ENCODE measurements at regions not wholly inside any gene's neighbourhood (a gene's known extent, or its start where the extent isn't known, plus 50 kb on each side); places are given as distances from the start of the nearest gene placed in this dataset.

GRCh38 chr3:95901948-95902347 is 912.4 kb upstream of the EPHA6 start:
- no peaks in the 10 kb centered on the region for H3K9me3 ChIP-seq (ENCODE audit: severe bottlenecking)
- DNase-seq: no peak

GRCh38 chr3:95905182-95905581 is 909.2 kb upstream of the EPHA6 start:
- Histone ChIP-seq H3K36me3 (no peaks in the 10 kb centered on the region), H3K4me3 (ENCODE audit: low read depth, low read length) (no peak overlapping the region), H3K27me3 (ENCODE audit: insufficient read depth, low read depth, severe bottlenecking) (peaks cover 2% of the 10 kb centered on the region), H3K27ac (no peak overlapping the region), H3K9me3 (ENCODE audit: severe bottlenecking) (no peaks in the 10 kb centered on the region)
- TF ChIP-seq CTCF (IDR thresholded peaks at IDR 0.05; ENCODE audit: low read depth, low read length): no peak
- DNase-seq: no peak

More at GRCh38 chr3:95901948-95902347, 912.4 kb upstream of the EPHA6 start:
- peaks cover 5% of the 10 kb centered on the region for H3K27me3 ChIP-seq (ENCODE audit: insufficient read depth, low read depth, severe bottlenecking)
- no peaks in the 10 kb centered on the region for H3K36me3 ChIP-seq
- H3K4me3 ChIP-seq (ENCODE audit: low read depth, low read length): no peak overlapping the region
- no peak overlapping the region for H3K27ac ChIP-seq
- TF ChIP-seq CTCF (IDR thresholded peaks at IDR 0.05; ENCODE audit: low read depth, low read length): no peak

GRCh38 chr3:95911767-95912166 is 902.6 kb upstream of the EPHA6 start:
- DNase-seq: no peak
- no peak overlapping the region for H3K4me3 ChIP-seq (ENCODE audit: low read depth, low read length)
- H3K9me3 ChIP-seq (ENCODE audit: severe bottlenecking): no peaks in the 10 kb centered on the region
- no peak overlapping the region for H3K27ac ChIP-seq
- H3K27me3 ChIP-seq (ENCODE audit: insufficient read depth, low read depth, severe bottlenecking): peaks cover 6% of the 10 kb centered on the region
- H3K36me3 ChIP-seq: no peaks in the 10 kb centered on the region
- TF ChIP-seq CTCF (IDR thresholded peaks at IDR 0.05; ENCODE audit: low read depth, low read length): no peak

DNA sequence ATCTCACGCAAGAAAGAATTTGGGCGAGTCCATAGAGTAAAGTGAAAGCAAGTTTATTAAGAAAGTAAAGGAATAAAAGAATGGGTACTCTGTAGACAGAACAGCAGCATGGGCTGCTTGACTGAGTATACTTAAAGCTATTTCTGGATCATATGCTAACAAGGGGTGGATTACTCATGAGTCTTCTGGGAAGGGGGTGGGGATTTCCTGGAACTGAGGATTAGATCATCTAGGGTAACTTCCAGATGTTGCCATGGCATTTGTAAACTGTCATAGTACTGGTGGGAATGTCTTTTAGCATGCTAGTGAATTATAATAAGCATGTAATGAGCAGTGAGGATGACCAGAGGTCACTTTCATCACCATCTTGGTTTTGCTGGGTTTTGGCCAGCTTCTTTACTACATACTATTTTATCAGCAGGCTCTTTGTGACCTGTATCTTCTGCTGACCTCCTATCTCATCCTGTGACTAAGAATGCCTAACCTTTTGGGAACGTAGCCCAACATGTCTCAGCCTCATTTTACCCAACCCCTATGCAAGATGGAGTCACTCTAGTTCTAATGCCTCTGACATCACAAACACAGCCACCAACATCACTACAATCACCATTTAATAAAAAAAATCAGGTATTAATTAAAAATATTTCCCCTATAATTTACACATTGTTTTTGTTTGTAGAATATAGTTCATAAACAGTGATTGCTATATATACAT is 890.7 kb upstream of the EPHA6 start:
- Histone ChIP-seq H3K4me3 (ENCODE audit: low read depth, low read length) (no peak overlapping the region), H3K27ac (no peak overlapping the region), H3K36me3 (no peaks in the 10 kb centered on the region), H3K27me3 (ENCODE audit: insufficient read depth, low read depth, severe bottlenecking) (peaks cover 17% of the 10 kb centered on the region), H3K9me3 (ENCODE audit: severe bottlenecking) (peaks cover 3% of the 10 kb centered on the region)
- no peak for TF ChIP-seq CTCF (IDR thresholded peaks at IDR 0.05; ENCODE audit: low read depth, low read length)
- DNase-seq: no peak

- Histone ChIP-seq H3K9me3 (ENCODE audit: severe bottlenecking) (peaks cover 3% of the 10 kb centered on the region), H3K36me3 (no peaks in the 10 kb centered on the region), H3K4me3 (ENCODE audit: low read depth, low read length) (no peak overlapping the region), H3K27me3 (ENCODE audit: insufficient read depth, low read depth, severe bottlenecking) (peaks cover 25% of the 10 kb centered on the region), H3K27ac (no peak overlapping the region)
- no peak for TF ChIP-seq CTCF (IDR thresholded peaks at IDR 0.05; ENCODE audit: low read depth, low read length)
- no peak for DNase-seq
Measured at GRCh38 chr3:95926904-95927501, 887.4 kb upstream of the EPHA6 start.
